AG09319 (cell line): ENCODE measurements at regions not wholly inside any gene's neighbourhood (a gene's known extent, or its start where the extent isn't known, plus 50 kb on each side); places are given as distances from the start of the nearest gene placed in this dataset.

Experiments used
- DNase-seq: peaks from one replicate; pipeline ENCODE4 v3.0.0-alpha.2; 2010; ENCODE audit warnings: low read depth; ENCODE audit errors: extremely low read depth
- CTCF ChIP-seq: IDR thresholded peaks from 2 replicates; pipeline ENCODE4 v1.5.1; 2011; ENCODE audit warnings: low read depth, mild to moderate bottlenecking, inconsistent platforms, low read length, moderate library complexity

GRCh38 chr20:61030130-61030529, 221.9 kb upstream of the CDH4 start:
- no peak for DNase-seq

GRCh38 chr20:61031101-61031830, 220.8 kb upstream of the CDH4 start:
- no peak for DNase-seq
- TF ChIP-seq CTCF, result no peak

More at GRCh38 chr20:61030130-61030529, 221.9 kb upstream of the CDH4 start:
- no peak for TF ChIP-seq CTCF

GRCh38 chr20:61037498-61037897, 214.6 kb upstream of the CDH4 start:
- no peak for TF ChIP-seq CTCF
- DNase-seq, result no peak

GRCh38 chr20:61041481-61041880, 210.6 kb upstream of the CDH4 start:
- TF ChIP-seq CTCF, result no peak
- DNase-seq, result no peak

GRCh38 chr20:61042506-61043385, 209.3 kb upstream of the CDH4 start:
- no peak for DNase-seq

GRCh38 chr20:61043681-61044080, 208.4 kb upstream of the CDH4 start:
- TF ChIP-seq CTCF, result no peak
- no peak for DNase-seq

More at GRCh38 chr20:61042506-61043385, 209.3 kb upstream of the CDH4 start:
- no peak for TF ChIP-seq CTCF

- no peak for TF ChIP-seq CTCF
- DNase-seq, result no peak
These were observed 207.6 kb upstream of the CDH4 start for GRCh38 chr20:61044499-61044898.
